GM10248 (cell line): ENCODE measurements at regions not wholly inside any gene's neighbourhood (a gene's known extent, or its start where the extent isn't known, plus 50 kb on each side); places are given as distances from the start of the nearest gene placed in this dataset.
"Not testable (repeated sequence)": the region's sequence is repeated elsewhere in the genome, so short reads cannot be mapped to it uniquely, and the experiment has no call there.

Experiments
- CTCF ChIA-PET: fragments of 300-600 bp; sonication (Branson Sonifier 250); formaldehyde crosslinking; extraction: SDS; loops from one replicate; lab custom pipeline; 2021; ENCODE audit warnings: antibody characterized with exemption; lab: Yijun Ruan, JAX
- POLR2A ChIA-PET: fragments of 350-650 bp; sonication (Branson Sonifier 250); formaldehyde crosslinking; extraction: SDS; loops from one replicate; lab custom pipeline; 2020; ENCODE audit warnings: antibody characterized with exemption; lab: Yijun Ruan, JAX
- DNase-seq: peaks from one replicate; pipeline ENCODE4 v3.0.0; 2012; ENCODE audit errors: extremely low spot score
- TF ChIP-seq, protein P1 (sequence below): IDR thresholded peaks from 2 replicates; pipeline ENCODE4 v1.5.1; 2012; ENCODE audit warnings: mild to moderate bottlenecking, low read depth; ENCODE audit errors: extremely low read depth, missing control alignments, control extremely low read depth

DNA sequence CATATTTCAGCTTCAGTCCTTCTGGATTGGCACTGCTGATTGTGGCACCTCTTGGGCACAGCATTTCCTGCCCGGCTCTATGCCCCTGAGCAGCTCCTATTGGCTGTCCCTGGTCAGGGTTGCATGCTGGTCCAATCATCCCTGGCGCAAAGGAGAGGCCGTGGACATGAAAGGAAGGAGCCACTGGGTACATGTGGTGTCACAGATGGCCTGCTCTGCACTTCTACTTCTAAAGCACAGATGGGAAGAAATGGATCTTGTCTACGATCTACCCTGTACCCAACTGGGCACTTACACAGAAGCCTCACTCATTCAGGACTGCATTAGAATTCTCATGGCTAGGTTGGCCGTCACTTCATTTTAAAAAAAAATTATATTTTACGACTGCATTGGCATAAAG is 232.5 kb downstream of the SHQ1 start:
- DNase-seq, result no peak
- CTCF ChIA-PET, result interaction anchor here (0.7 to 2.0 kb wide), 5 partner anchors 11 to 159 kb away, joined by 3 to 6 read pairs (median 4); no protein-coding TSS in a partner anchor
- TF ChIP-seq, protein P1, sequence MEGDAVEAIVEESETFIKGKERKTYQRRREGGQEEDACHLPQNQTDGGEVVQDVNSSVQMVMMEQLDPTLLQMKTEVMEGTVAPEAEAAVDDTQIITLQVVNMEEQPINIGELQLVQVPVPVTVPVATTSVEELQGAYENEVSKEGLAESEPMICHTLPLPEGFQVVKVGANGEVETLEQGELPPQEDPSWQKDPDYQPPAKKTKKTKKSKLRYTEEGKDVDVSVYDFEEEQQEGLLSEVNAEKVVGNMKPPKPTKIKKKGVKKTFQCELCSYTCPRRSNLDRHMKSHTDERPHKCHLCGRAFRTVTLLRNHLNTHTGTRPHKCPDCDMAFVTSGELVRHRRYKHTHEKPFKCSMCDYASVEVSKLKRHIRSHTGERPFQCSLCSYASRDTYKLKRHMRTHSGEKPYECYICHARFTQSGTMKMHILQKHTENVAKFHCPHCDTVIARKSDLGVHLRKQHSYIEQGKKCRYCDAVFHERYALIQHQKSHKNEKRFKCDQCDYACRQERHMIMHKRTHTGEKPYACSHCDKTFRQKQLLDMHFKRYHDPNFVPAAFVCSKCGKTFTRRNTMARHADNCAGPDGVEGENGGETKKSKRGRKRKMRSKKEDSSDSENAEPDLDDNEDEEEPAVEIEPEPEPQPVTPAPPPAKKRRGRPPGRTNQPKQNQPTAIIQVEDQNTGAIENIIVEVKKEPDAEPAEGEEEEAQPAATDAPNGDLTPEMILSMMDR, result no peak
- POLR2A ChIA-PET, result no interaction called here

DNA sequence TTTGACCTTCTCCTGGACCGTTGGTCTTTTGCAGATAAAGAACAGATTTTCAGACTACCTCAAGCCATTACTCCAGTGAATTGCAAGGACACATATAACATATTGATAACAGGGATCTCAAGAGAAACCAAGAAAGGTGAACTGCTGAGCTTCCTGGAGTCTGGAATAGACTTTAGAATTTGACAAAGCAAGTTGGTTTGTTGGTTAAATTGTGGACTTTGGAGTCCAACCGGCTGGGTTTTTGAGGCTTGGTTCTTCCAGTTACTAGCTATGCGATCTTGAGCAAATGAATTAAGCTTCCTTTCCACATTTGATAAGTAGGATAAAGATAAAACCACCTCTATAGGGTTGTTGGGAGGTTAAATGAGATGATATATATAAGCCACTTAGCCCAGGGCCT is 233.1 kb downstream of the SHQ1 start:
- POLR2A ChIA-PET, result no interaction called here
- CTCF ChIA-PET, result interaction anchor here (0.7 to 2.0 kb wide), 5 partner anchors 12 to 158 kb away, joined by 3 to 6 read pairs (median 4); no protein-coding TSS in a partner anchor
- DNase-seq, result no peak
- TF ChIP-seq, protein P1, result no peak

DNA sequence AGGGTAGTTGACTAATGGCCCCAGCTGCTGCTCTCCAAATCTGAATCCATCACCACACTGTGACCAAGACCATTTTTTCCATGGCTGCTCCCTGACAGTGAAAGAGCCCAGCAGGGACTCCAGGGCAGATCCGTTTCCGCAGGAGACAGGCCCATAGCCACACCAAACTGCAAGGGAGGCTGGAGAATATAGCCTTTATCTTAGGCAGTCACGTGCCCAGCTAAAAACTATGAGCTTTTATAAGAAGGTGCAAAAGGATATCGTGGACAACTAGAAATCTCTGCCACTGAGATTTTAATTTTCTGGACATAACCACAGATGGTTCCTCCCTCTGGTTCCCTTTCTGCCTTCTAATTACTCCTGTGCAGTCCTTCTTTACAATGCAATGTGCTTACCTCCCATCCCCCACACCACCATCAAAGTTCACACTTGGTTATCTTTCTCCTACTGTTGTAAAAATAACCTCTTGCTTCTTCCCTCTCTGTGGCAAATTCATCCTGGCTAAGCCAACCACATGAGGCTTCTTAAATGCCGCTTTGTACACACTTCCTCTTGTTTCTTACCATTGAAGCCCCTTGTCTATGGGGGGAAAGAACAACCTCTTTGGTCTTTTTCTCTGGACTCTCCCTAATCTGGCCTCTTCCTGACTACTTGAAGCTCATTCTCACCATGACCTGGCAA is 233.7 kb downstream of the SHQ1 start:
- ChIA-PET CTCF (interaction anchor here (0.8 to 2.0 kb wide), 4 partner anchors 12 to 158 kb away, joined by 3 to 6 read pairs (median 4); no protein-coding TSS in a partner anchor), POLR2A (no interaction called here)
- no peak for DNase-seq
- TF ChIP-seq, protein P1, result no peak

DNA sequence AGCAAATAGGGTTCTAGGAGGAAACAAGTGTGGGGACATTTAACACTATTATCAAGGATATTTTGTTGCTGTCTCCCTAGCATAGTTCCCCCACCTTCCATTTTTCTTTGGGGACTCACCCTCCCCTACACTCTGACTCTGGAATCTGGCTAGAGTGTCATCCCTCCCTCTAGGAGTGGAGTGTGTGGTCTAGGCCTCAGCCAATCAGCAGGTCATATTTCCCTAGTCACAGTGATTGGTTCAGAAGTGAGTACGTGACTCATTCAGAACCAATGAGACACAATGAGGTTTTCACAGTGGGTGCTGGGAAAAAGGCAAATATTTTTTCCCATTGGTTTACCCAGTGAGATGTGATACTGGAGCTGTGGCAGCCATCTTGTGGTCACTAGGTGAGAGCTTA is 234.4 kb downstream of the SHQ1 start:
- TF ChIP-seq, protein P1, result no peak
- POLR2A ChIA-PET, result no interaction called here
- CTCF ChIA-PET, result interaction anchor here (2.0 kb wide), 1 partner anchor 13 kb away, joined by 6 read pairs; no protein-coding TSS in a partner anchor
- no peak for DNase-seq

DNA sequence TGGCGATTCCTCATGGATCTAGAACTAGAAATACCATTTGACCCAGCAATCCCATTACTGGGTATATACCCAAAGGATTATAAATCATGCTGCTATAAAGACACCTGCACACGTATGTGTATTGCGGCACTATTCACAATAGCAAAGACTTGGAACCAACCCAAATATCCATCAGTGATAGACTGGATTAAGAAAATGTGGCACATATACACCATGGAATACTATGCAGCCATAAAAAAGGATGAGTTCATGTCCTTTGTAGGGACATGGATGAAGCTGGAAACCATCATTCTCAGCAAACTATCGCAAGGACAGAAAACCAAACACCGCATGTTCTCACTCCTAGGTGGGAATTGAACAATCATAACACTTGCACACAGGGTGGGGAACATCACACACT is 239.1 kb downstream of the SHQ1 start:
- CTCF ChIA-PET, DNase-seq, POLR2A ChIA-PET: not testable (repeated sequence)

DNA sequence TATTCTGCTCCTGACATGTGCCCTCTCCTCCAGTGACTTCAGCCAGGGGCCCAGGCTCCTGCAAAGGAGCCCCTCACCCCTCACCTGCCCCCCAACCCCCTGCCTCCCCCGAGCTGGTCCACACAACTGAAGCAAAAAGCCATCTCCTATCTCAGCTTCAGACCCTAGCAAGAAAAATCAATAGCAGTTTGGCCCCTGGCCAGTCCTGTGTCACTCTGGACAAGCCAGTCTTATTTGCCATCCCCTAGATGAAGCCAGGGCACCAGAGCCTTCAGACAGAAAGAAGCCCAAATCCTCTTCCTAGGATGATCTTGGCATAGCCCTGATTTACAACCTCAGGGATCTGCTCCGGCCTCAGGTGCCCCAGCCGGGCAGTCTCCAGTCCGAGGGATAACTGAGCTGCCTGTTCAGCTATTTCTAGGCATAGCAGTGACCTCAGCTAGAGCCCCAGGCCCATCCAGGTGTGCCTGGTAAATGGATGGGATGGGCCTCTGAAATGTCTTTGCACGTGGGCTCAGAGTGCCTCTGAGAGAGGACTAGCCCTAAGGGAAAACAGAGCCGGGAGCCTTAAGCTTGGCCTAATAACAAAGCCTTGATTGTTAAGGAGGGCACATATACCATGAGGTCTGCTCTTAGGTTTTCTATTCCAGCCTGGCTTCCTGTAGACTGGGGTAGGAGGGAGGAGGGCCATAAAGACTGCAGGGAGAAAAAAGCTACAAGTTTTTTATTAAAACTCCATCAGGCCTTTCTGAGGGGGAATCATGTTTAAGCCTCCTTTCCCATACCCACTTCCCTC is 242.0 kb downstream of the SHQ1 start:
- ChIA-PET POLR2A (no interaction called here), CTCF (interaction anchor here (1.1 to 1.3 kb wide), 3 partner anchors 10 to 30 kb away, joined by 3 to 6 read pairs (median 3); no protein-coding TSS in a partner anchor)
- TF ChIP-seq, protein P1, result no peak
- no peak for DNase-seq
